CD4-positive, alpha-beta T cell (primary cell): ENCODE measurements at regions not wholly inside any gene's neighbourhood (a gene's known extent, or its start where the extent isn't known, plus 50 kb on each side); places are given as distances from the start of the nearest gene placed in this dataset.

Source experiments
- ATAC-seq: fragments of 200-7000 bp; cut with Tn5 transposase; one replicate; pipeline ENCODE4 v1.10.0; 2022; ENCODE audit warnings: mild to moderate bottlenecking; ENCODE audit not compliant: poor library complexity
- CTCF ChIA-PET: fragments of 350-600 bp; sonication (Branson Sonifier 250); formaldehyde crosslinking; loops from one replicate; lab custom pipeline; 2021; ENCODE audit warnings: antibody characterized with exemption, inconsistent platforms; lab: Charles Lee
- POLR2A ChIA-PET: fragments of 350-600 bp; sonication (Branson Sonifier 250); formaldehyde crosslinking; loops from one replicate; lab custom pipeline; 2021; ENCODE audit warnings: antibody characterized with exemption, inconsistent platforms; lab: Charles Lee
- DNase-seq, 14 experiments: peaks; one replicate each; pipeline ENCODE4 v3.0.0-alpha.2; 2013 to 2020; ENCODE audit warnings: mixed read lengths in 2 of 14
- H3K27ac ChIP-seq, 2 donors: one replicate each; pipeline versions ENCODE4 v1.5.1 to v1.7.0; 2013; ENCODE audit warnings: low read length in 2 of 2, low read depth in 1 of 2, mild to moderate bottlenecking in 1 of 2
- H3K27me3 ChIP-seq, 2 experiments: 1 replicate in 1 of 2; 2 replicates in 1 of 2; pipeline versions ENCODE4 v1.6.1 to v1.7.0; 2013; ENCODE audit warnings: low read length in 2 of 2, control low read depth in 1 of 2, mild to moderate bottlenecking in 1 of 2, moderate library complexity in 1 of 2; ENCODE audit not compliant: insufficient read depth in 2 of 2, control insufficient read depth in 1 of 2
- H3K36me3 ChIP-seq: one replicate; pipeline ENCODE4 v1.6.1; 2013; ENCODE audit warnings: low read length, control low read depth; ENCODE audit not compliant: insufficient read depth
- H3K4me1 ChIP-seq: one replicate; pipeline ENCODE4 v1.6.1; 2013; ENCODE audit warnings: low read length, control low read depth; ENCODE audit not compliant: insufficient read depth
- H3K4me3 ChIP-seq: one replicate; pipeline ENCODE4 v1.5.1; 2013; ENCODE audit warnings: mild to moderate bottlenecking, low read length, moderate library complexity
- H3K9me3 ChIP-seq, 2 experiments: 1 replicate in 1 of 2; 2 replicates in 1 of 2; pipeline versions ENCODE4 v1.6.1 to v1.7.0; 2013; ENCODE audit warnings: low read length in 2 of 2, mild to moderate bottlenecking in 2 of 2, control low read depth in 1 of 2, moderate library complexity in 1 of 2; ENCODE audit not compliant: control insufficient read depth in 1 of 2, insufficient read depth in 1 of 2
- H3K27ac Mint-ChIP-seq: one replicate; pipeline ENCODE4 v1.8.0; 2020; ENCODE audit warnings: mixed read lengths
- H3K27me3 Mint-ChIP-seq: one replicate; pipeline ENCODE4 v1.8.0; 2021; ENCODE audit warnings: mixed read lengths
- H3K36me3 Mint-ChIP-seq: one replicate; pipeline ENCODE4 v1.8.0; 2021; ENCODE audit warnings: low read depth, mixed read lengths
- H3K4me1 Mint-ChIP-seq: one replicate; pipeline ENCODE4 v1.8.0; 2021; ENCODE audit warnings: low read depth, mixed read lengths
- H3K4me3 Mint-ChIP-seq: one replicate; pipeline ENCODE4 v1.8.0; 2020; ENCODE audit warnings: mild to moderate bottlenecking, mixed read lengths
- H3K9me3 Mint-ChIP-seq: one replicate; pipeline ENCODE4 v1.8.0; 2020; ENCODE audit warnings: mixed read lengths
- intact Hi-C, 2 experiments: fragments of 100-400 bp; cut with DNase I in 1 of 2; cut with micrococcal nuclease in 1 of 2; formaldehyde crosslinking; loops; one replicate each; pipeline versions ENCODE4 v1.15.1 to v1.9.0; 2023 to 2025; cut with DNase I, micrococcal nuclease
- TF ChIP-seq, protein P1 (sequence below): fragments of 200-600 bp; IDR thresholded peaks from one replicate; pipeline ENCODE4 v1.8.0; 2022; ENCODE audit warnings: antibody characterized with exemption, mild to moderate bottlenecking

DNA sequence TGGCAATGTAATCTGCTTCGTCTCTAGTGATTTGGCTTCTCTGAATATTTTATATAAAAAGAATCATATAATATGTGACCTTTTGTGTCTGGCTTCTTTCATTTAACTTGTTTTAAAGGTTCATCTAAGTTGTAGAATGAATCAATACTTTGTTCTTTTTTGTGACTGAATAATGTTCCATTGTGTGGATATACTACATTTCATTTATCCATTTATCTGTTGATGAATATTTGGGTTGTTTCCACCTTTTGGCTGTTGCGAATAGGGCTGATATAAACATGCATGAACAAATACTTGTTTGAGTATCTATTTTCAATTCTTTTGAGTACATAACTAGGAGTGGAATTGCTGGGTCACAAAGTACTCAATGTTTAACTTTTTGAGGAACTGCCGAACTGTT, 63.8 kb upstream of the TNP1 start:
- ATAC-seq, result no peak
- no peaks in the 10 kb centered on the region for H3K9me3 ChIP-seq
- Mint-ChIP-seq H3K9me3 (no peaks in the 10 kb centered on the region), H3K4me1 (no peaks in the 10 kb centered on the region), H3K4me3 (no peak overlapping the region), H3K27ac (no peak overlapping the region), H3K36me3 (no peaks in the 10 kb centered on the region), H3K27me3 (no peaks in the 10 kb centered on the region)
- CTCF ChIA-PET, result no interaction called here
- no peaks in the 10 kb centered on the region for H3K36me3 ChIP-seq
- no peaks in the 10 kb centered on the region for H3K4me1 ChIP-seq
- TF ChIP-seq, protein P1, sequence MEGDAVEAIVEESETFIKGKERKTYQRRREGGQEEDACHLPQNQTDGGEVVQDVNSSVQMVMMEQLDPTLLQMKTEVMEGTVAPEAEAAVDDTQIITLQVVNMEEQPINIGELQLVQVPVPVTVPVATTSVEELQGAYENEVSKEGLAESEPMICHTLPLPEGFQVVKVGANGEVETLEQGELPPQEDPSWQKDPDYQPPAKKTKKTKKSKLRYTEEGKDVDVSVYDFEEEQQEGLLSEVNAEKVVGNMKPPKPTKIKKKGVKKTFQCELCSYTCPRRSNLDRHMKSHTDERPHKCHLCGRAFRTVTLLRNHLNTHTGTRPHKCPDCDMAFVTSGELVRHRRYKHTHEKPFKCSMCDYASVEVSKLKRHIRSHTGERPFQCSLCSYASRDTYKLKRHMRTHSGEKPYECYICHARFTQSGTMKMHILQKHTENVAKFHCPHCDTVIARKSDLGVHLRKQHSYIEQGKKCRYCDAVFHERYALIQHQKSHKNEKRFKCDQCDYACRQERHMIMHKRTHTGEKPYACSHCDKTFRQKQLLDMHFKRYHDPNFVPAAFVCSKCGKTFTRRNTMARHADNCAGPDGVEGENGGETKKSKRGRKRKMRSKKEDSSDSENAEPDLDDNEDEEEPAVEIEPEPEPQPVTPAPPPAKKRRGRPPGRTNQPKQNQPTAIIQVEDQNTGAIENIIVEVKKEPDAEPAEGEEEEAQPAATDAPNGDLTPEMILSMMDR, result no peak
- peaks cover 0 to 3% of the 10 kb centered on the region in 2 experiments for H3K27me3 ChIP-seq
- no peak overlapping the region for H3K27ac ChIP-seq
- intact Hi-C loops, result no loop called here
- no peak overlapping the region for H3K4me3 ChIP-seq
- POLR2A ChIA-PET, result no interaction called here
- DNase-seq, result no peak

DNA sequence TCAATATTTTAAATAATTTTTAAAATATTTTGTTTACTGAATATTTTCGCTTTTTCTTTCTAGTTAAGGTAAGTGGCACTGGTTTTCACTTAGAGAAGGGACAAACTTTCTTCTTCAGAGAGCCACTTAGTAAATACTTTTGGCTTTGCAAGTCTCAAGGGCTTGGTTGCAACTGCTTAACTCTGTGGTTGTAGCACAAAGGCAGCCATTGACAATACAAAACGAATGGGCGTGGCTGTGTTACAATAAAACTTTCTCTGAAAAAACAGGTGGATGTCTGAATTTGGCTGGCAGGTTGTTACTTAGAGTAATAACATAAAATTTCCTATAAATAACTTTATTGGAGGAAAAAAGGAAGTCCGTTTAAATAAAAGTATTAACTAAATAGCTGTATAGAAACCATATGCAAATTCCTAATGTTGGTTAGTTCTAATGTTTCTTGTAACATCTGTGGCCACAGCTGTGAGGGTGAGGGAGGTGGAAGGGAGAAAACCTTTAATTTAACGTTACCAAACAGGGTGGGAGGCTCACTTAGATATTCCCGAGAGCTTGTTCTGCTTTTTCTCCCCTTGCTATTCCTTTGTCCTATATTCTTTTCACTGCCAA, 62.4 kb upstream of the TNP1 start:
- ChIA-PET POLR2A (no interaction called here), CTCF (no interaction called here)
- DNase-seq (no peak), ATAC-seq (no peak)
- Mint-ChIP-seq H3K27ac (no peak overlapping the region), H3K4me3 (no peak overlapping the region), H3K4me1 (no peaks in the 10 kb centered on the region), H3K27me3 (no peaks in the 10 kb centered on the region), H3K9me3 (no peaks in the 10 kb centered on the region), H3K36me3 (no peaks in the 10 kb centered on the region)
- Histone ChIP-seq H3K27me3 (peaks cover 0 to 3% of the 10 kb centered on the region in 2 experiments), H3K9me3 (no peaks in the 10 kb centered on the region), H3K4me3 (no peak overlapping the region), H3K27ac (no peak overlapping the region), H3K4me1 (no peaks in the 10 kb centered on the region), H3K36me3 (no peaks in the 10 kb centered on the region)
- TF ChIP-seq, protein P1, result no peak
- intact Hi-C loops, result no loop called here

DNA sequence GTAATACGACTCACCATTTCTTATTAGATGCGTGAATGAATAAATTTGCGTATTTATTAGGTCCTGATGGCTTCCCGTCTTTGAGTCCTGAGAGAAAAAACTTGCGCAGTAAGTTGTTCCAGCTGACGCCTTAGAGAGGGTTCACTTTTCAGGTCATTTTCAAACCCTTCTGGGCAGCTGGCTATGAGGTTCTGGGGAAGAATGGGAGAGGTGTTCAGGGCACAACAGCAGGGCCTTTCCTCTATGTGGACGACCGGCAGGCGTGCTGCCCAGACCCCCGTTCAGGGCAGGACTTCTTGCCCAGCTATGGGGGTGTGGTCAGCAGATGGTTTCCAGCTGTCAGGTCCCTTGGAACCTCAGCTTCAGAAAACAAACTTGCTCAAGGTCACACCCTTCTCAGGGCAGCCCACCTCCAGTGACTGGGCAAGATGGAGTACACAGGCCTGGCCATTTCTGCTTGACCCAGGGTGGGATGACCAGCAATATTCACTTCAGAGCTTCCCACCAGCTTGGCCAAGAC, 61.1 kb upstream of the TNP1 start:
- no peaks in the 10 kb centered on the region for H3K4me1 Mint-ChIP-seq
- H3K4me3 Mint-ChIP-seq, result no peak overlapping the region
- Histone ChIP-seq H3K4me3 (no peak overlapping the region), H3K9me3 (no peaks in the 10 kb centered on the region), H3K27me3 (no peaks in the 10 kb centered on the region), H3K36me3 (no peaks in the 10 kb centered on the region), H3K4me1 (no peaks in the 10 kb centered on the region), H3K27ac (no peak overlapping the region)
- H3K36me3 Mint-ChIP-seq, result no peaks in the 10 kb centered on the region
- no peaks in the 10 kb centered on the region for H3K27me3 Mint-ChIP-seq
- ChIA-PET POLR2A (no interaction called here), CTCF (no interaction called here)
- H3K27ac Mint-ChIP-seq, result no peak overlapping the region
- H3K9me3 Mint-ChIP-seq, result no peaks in the 10 kb centered on the region
- ATAC-seq (no peak), DNase-seq (no peak)
- intact Hi-C loops, result no loop called here
- TF ChIP-seq, protein P1, result no peak
